GM12892 (cell line): ENCODE measurements at regions not wholly inside any gene's neighbourhood (a gene's known extent, or its start where the extent isn't known, plus 50 kb on each side); places are given as distances from the start of the nearest gene placed in this dataset.

Experiments used
- POLR2A ChIP-seq: IDR thresholded peaks from 2 replicates; pipeline ENCODE4 v1.6.1; 2011; ENCODE audit warnings: low read depth, low read length, control low read depth
- POLR2AphosphoS5 ChIP-seq: IDR thresholded peaks from 2 replicates; pipeline ENCODE4 v1.6.1; 2011; ENCODE audit warnings: low read depth, low read length, control low read depth
- TAF1 ChIP-seq: IDR thresholded peaks from 2 replicates; pipeline ENCODE4 v1.6.1; 2011; ENCODE audit warnings: low read depth, mild to moderate bottlenecking, control low read depth, low read length, borderline replicate concordance

GRCh38 chr16:79662122-79662521 is 61.6 kb upstream of the MAF start:
- TF ChIP-seq POLR2AphosphoS5 (no peak), POLR2A (no peak), TAF1 (no peak)
